Esophagus squamous epithelium (tissue), 4 donors: ENCODE measurements at regions not wholly inside any gene's neighbourhood (a gene's known extent, or its start where the extent isn't known, plus 50 kb on each side); places are given as distances from the start of the nearest gene placed in this dataset.

Source experiments
- CTCF ChIP-seq, 6 experiments: fragments of 450-650 bp in 4 of 6; fragments of 200-600 bp in 2 of 6; sonication (generic) in 2 of 6; IDR thresholded peaks; one replicate each; pipeline ENCODE4 v1.5.1; 2016 to 2019; ENCODE audit warnings: antibody characterized with exemption in 6 of 6, mild to moderate bottlenecking in 4 of 6, moderate library complexity in 4 of 6
- POLR2A ChIP-seq, 4 donors: fragments of 450-650 bp; IDR thresholded peaks; one replicate each; pipeline ENCODE4 v1.6.1; 2017; ENCODE audit warnings: antibody characterized with exemption in 4 of 4, mild to moderate bottlenecking in 4 of 4, moderate library complexity in 3 of 4

GRCh38 chr1:195241066-195241465, 1367.2 kb downstream of the KCNT2 start:
- TF ChIP-seq POLR2A (IDR thresholded peaks at IDR 0.05) (no peak), CTCF (IDR thresholded peaks at IDR 0.05) (no peak)
